NCI-H1092 treated with DMSO at 0.1 percent for 48 hours (cell line): ENCODE measurements at regions not wholly inside any gene's neighbourhood (a gene's known extent, or its start where the extent isn't known, plus 50 kb on each side); places are given as distances from the start of the nearest gene placed in this dataset.
"Not testable (repeated sequence)": the region's sequence is repeated elsewhere in the genome, so short reads cannot be mapped to it uniquely, and the experiment has no call there.

Source experiments
- DNase-seq: peaks from one replicate; lab custom pipeline; 2025; lab: John Stamatoyannopoulos, UW

GRCh38 chr6:15082708-15083107 lies 163.2 kb upstream of the JARID2 start:
- DNase-seq, result no peak

- no peak for DNase-seq
Observed at GRCh38 chr6:15086348-15087158, 159.3 kb upstream of the JARID2 start.

GRCh38 chr6:15087186-15087589 lies 158.7 kb upstream of the JARID2 start:
- no peak for DNase-seq

DNA sequence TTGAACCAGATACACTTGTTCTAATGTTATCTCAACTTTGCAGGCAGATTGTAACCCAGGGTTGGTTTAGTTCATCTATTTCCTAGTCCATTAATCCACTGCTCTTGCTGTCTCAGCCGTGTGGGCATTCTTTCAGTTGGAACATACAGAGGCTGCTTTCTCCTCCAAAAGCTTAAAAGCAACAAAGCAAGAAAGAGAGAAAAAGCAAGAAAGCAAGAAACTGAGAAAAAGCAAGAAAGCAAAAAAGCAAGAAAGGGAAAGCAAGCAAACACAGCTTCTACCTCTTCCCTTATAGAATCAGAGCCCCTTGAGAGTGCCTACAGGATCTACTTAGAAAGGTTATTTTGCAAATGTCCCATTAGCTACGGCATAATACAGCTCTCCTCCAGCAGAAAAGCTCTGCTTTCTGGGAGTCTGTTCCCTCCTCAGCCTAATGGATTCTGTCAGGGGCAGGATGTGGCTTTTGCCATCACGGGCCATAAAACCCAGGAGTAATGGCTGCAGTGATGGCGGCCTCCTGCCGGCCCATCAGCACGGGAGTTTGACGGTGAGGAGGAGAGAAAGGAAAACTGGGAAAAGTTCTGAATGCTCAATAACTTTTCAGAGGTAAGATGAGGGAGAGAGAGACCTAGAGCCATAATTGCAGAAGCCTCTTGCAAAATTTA lies 156.8 kb upstream of the JARID2 start:
- no peak for DNase-seq

GRCh38 chr6:15089569-15090144 lies 156.2 kb upstream of the JARID2 start:
- no peak for DNase-seq

GRCh38 chr6:15090145-15090579 lies 155.7 kb upstream of the JARID2 start:
- no peak for DNase-seq

DNA sequence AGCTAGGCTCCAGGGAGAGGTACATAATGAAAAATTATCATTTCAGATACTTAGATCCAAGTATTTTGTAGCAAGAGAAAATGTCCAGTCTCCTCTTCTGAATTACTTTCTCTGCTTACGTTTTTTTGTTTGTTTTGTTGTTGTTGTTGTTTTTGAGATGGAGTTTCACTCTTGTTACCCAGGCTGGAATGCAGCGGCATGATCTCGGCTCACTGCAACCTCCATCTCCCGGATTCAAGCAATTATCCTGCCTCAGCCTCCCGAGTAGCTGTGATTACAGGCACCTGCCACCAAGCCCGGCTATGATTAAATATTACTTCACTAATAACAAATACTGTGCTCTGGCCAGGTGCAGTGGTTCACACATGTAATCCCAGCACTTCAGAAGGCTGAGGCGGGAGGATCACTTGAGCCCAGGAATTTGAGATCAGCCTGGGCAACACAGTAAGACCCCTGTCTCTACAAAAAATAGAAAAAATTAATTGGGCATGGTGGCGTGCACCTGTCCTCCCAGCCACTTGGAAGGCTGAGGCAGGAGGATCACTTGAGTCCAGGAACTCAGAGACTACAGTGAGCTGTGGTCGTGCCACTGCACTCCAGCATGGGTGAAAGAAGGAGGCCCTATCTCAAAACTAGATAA lies 155.0 kb upstream of the JARID2 start:
- no peak for DNase-seq

- no peak for DNase-seq
Observed at GRCh38 chr6:15096894-15097837, 148.7 kb upstream of the JARID2 start.

GRCh38 chr6:15101130-15101529 lies 144.7 kb upstream of the JARID2 start:
- no peak for DNase-seq

GRCh38 chr6:15102241-15102640 lies 143.6 kb upstream of the JARID2 start:
- DNase-seq, result no peak

- DNase-seq, result no peak
Observed at GRCh38 chr6:15106958-15107643, 138.8 kb upstream of the JARID2 start.

DNA sequence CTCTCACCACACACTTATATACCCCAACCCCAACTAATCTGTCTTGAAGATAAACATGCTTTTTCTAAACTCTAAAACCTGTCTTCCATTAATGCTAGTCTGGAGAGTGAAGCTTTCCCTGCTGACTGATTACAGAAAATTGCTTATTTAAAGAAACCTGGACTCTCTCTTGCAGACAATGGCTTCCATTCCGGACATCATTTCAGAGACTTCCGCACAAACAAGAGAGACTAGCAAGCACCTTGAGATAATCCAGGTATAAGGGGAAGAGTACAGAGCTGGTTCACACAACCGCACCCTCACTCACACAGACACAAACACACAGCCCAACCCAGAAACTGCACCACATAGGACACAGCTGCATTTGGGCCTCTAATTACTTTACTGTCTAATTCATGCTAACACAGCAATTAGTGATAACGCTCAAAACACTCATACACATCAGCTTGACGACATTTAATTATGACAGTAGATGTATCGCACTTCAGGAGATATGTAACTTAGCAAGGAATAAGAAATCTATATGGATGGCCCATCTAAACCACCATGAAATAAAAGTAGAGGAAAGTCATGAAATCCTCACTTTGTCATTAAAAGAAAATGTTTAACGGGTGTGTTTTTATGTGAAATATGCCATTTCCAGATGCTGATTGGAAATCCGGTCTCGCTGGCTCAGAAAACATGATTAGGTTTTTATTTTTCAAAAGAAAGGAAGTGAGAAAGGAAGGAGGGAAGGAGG lies 138.1 kb upstream of the JARID2 start:
- DNase-seq, result no peak

GRCh38 chr6:15108383-15108715 lies 137.5 kb upstream of the JARID2 start:
- DNase-seq, result no peak

- DNase-seq, result no peak
Observed at GRCh38 chr6:15109338-15110090, 136.4 kb upstream of the JARID2 start.

- DNase-seq, result no peak
Observed at GRCh38 chr6:15110726-15111354, 135.0 kb upstream of the JARID2 start.

DNA sequence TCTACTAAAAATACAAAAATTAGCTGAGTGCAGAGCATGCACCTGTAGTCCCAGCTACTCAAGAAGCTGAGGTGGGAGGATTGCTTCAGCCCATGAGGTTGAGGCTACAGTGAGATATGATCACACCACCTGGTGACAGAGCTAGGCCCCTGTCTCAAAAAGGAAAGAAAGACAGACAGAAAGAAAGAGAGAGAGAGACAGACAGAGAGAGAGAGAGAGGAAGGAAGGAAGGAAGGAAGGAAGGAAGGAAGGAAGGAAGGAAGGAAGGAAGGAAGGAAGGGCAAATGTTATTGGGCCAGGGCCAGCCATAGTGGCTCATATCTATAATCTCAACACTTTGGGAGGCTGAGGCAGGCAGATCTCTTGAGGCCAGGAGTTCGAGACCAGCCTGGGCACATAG lies 134.3 kb upstream of the JARID2 start:
- DNase-seq, result not testable (repeated sequence)

GRCh38 chr6:15113587-15113986 lies 132.3 kb upstream of the JARID2 start:
- DNase-seq, result no peak

DNA sequence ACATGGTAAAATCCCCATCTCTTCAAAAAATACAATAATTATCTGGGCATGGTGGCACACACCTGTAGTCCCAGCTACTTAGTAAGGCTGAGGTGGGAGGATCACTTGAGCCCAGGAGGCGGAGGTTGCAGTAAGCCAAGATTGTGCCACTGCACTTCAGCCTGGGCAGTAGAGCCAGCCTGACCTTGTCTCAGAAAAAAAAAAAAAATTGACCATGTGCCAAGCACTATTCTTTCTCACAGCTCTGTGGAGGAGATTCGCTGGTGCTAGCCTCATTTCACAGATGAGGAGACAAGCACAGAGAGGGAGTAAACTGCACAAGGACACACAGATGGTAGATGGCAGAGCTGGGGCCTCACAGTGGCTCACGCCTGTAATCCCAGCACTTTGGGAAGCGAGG lies 131.8 kb upstream of the JARID2 start:
- no peak for DNase-seq

DNA sequence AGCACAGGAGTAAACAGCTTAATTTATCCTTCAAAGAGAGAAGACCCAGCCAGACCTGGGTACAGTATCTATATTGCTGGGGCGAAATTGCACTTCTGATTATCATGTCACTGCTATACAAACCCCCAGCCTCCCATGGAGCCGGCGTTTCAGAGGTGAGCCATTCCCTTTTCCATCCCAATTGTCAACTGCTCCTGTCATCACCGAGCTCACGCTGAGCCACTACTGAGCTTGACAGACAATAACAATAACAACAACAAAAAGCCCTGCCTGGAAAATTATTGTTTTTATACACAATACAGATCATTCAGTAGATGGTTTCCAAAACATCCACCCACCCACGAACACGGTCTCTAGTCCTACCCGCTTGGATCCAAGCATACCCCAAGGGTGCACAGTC lies 129.0 kb upstream of the JARID2 start:
- DNase-seq, result no peak
